ENCODE measurements at regions not wholly inside any gene's neighbourhood (a gene's known extent, or its start where the extent isn't known, plus 50 kb on each side); places are given as distances from the start of the nearest gene placed in this dataset.
"Not testable (repeated sequence)": the region's sequence is repeated elsewhere in the genome, so short reads cannot be mapped to it uniquely, and the experiment has no call there.

DNA sequence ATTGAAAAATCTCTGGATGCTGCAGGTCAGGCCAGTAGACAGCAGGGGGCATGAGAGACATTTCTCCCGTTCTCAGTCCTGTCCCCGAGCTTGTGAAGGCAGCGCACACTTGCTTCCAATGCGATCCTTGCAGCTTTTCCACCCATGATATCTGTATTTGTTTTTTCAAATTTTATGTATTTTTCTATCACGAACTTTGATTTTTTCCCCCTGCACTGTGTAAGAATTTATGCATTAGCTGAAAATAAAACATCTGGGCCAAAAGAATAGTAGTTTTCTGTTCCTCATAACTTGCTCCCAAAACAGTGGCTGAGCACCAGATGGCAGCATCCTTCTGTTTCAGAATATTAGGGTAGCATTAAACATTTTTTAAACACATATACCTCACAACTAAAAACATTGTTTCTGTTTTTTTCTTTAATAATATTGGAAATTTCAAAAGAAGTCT is 90.9 kb upstream of the PABPC3 start:
- H3F3A ChIP-seq (ENCODE audit: control insufficient read depth, insufficient read depth); H3K79me2 ChIP-seq (ENCODE audit: control insufficient read depth, low read length); H3K36me3 ChIP-seq (ENCODE audit: control insufficient read depth, low read length); H3K9me3 ChIP-seq (ENCODE audit: control insufficient read depth, insufficient read depth, low read length); H3K9me2 ChIP-seq (replicated peaks; ENCODE audit: control insufficient read depth, low read length); H3K4me2 ChIP-seq (ENCODE audit: low read length); H3K4me3 ChIP-seq (ENCODE audit: low read length); H3K27me3 ChIP-seq (ENCODE audit: control insufficient read depth, low read length); H3K27ac ChIP-seq (ENCODE audit: low read depth, low read length); H4K20me1 ChIP-seq (ENCODE audit: control insufficient read depth, insufficient read depth, low read depth, low read length); H3K4me1 ChIP-seq (ENCODE audit: control insufficient read depth, low read length): not testable (repeated sequence)
- TF ChIP-seq, protein P1, sequence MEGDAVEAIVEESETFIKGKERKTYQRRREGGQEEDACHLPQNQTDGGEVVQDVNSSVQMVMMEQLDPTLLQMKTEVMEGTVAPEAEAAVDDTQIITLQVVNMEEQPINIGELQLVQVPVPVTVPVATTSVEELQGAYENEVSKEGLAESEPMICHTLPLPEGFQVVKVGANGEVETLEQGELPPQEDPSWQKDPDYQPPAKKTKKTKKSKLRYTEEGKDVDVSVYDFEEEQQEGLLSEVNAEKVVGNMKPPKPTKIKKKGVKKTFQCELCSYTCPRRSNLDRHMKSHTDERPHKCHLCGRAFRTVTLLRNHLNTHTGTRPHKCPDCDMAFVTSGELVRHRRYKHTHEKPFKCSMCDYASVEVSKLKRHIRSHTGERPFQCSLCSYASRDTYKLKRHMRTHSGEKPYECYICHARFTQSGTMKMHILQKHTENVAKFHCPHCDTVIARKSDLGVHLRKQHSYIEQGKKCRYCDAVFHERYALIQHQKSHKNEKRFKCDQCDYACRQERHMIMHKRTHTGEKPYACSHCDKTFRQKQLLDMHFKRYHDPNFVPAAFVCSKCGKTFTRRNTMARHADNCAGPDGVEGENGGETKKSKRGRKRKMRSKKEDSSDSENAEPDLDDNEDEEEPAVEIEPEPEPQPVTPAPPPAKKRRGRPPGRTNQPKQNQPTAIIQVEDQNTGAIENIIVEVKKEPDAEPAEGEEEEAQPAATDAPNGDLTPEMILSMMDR (IDR thresholded peaks at IDR 0.05; ENCODE audit: low read depth, low read length, poor library complexity, severe bottlenecking), result peak; percentile 50

DNA sequence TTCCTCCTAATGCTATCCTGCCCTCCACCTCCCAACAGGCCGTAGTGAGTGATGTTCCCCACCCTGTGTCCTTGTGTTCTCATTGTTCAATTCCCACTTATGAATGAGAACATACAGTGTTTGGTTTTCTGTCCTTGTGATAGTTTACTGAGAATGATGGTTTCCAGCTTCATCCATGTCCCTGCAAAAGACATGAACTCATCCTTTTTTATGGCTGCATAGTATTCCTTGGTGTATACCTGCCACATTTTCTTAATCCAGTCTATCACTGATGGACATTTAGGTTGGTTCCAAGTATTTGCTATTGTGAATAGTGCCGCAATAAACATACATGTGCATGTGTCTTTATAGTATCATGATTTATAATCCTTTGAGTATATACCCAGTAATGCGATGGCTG is 88.5 kb upstream of the PABPC3 start:
- H3K9me2 ChIP-seq (replicated peaks; ENCODE audit: control insufficient read depth, low read length); H3K27me3 ChIP-seq (ENCODE audit: control insufficient read depth, low read length); H4K20me1 ChIP-seq (ENCODE audit: control insufficient read depth, insufficient read depth, low read depth, low read length); H3K27ac ChIP-seq (ENCODE audit: low read depth, low read length); H3F3A ChIP-seq (ENCODE audit: control insufficient read depth, insufficient read depth); H3K4me2 ChIP-seq (ENCODE audit: low read length); H3K4me1 ChIP-seq (ENCODE audit: control insufficient read depth, low read length); H3K36me3 ChIP-seq (ENCODE audit: control insufficient read depth, low read length); H3K79me2 ChIP-seq (ENCODE audit: control insufficient read depth, low read length); H3K4me3 ChIP-seq (ENCODE audit: low read length); H3K9me3 ChIP-seq (ENCODE audit: control insufficient read depth, insufficient read depth, low read length): not testable (repeated sequence)

DNA sequence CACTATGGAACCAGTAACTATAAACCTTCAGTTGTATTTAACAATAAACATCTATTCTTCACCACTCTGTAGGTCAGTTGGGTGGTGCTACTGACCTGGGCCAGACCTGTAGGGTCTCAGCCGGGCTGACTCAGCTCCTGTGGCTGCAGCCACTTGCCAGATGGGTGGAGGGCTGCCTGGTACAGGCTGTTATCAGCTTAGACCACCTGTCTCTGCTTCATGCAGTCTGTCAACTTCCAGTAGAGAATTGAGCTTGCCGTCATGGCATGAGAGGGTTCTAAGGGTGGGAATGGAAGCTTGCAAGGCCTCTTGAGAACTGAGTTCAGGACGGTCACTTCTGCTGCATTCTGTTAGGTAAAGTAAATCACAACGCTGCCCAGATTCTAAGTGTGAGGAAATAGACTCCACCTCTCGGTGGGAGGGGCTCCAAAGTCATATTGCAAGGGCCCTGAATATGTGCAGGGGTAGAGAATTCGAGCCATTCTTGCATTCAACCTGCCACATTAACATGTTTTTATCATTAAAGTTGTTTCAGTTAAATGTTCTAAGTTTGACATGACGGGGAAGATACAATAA is 81.5 kb upstream of the PABPC3 start:
- not testable (repeated sequence) for H3K27ac ChIP-seq (ENCODE audit: low read depth, low read length); H3K9me3 ChIP-seq (ENCODE audit: control insufficient read depth, insufficient read depth, low read length); H3F3A ChIP-seq (ENCODE audit: control insufficient read depth, insufficient read depth); H4K20me1 ChIP-seq (ENCODE audit: control insufficient read depth, insufficient read depth, low read depth, low read length); H3K79me2 ChIP-seq (ENCODE audit: control insufficient read depth, low read length); H3K4me3 ChIP-seq (ENCODE audit: low read length); H3K9me2 ChIP-seq (replicated peaks; ENCODE audit: control insufficient read depth, low read length); H3K36me3 ChIP-seq (ENCODE audit: control insufficient read depth, low read length); H3K4me2 ChIP-seq (ENCODE audit: low read length)
- Histone ChIP-seq H3K4me1 (ENCODE audit: control insufficient read depth, low read length) (peaks cover 11% of the 10 kb centered on the region), H3K27me3 (ENCODE audit: control insufficient read depth, low read length) (peaks cover 13% of the 10 kb centered on the region)

DNA sequence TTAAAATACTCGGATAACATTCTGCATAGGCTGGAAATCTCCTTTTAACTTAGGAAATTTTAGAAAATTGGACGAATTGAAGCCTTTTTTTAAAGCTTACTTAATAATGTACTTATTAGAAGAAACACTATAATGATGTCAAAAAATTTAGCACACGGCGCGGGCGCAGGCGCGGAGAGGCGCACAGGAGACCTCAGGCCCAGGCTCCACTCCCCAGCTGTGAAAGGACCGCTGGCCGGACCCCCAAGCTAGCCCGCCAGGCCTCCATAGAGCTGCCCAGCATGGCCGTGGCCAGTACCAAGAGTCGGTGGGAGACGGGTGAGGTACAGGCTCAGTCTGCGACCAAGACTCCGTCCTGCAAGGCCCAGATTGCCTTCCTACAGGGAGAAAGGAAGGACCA is 78.8 kb upstream of the PABPC3 start:
- not testable (repeated sequence) for H3K9me2 ChIP-seq (replicated peaks; ENCODE audit: control insufficient read depth, low read length); H3K36me3 ChIP-seq (ENCODE audit: control insufficient read depth, low read length); H3K79me2 ChIP-seq (ENCODE audit: control insufficient read depth, low read length); H3K9me3 ChIP-seq (ENCODE audit: control insufficient read depth, insufficient read depth, low read length); H3K27ac ChIP-seq (ENCODE audit: low read depth, low read length); H3F3A ChIP-seq (ENCODE audit: control insufficient read depth, insufficient read depth); H4K20me1 ChIP-seq (ENCODE audit: control insufficient read depth, insufficient read depth, low read depth, low read length)
- Histone ChIP-seq H3K27me3 (ENCODE audit: control insufficient read depth, low read length) (peaks cover 16% of the 10 kb centered on the region), H3K4me3 (ENCODE audit: low read length) (peak overlapping the region; percentile 66; the same call in 1 of the 2 replicates), H3K4me1 (ENCODE audit: control insufficient read depth, low read length) (peaks cover 11% of the 10 kb centered on the region), H3K4me2 (ENCODE audit: low read length) (peak overlapping the region; percentile 68)

DNA sequence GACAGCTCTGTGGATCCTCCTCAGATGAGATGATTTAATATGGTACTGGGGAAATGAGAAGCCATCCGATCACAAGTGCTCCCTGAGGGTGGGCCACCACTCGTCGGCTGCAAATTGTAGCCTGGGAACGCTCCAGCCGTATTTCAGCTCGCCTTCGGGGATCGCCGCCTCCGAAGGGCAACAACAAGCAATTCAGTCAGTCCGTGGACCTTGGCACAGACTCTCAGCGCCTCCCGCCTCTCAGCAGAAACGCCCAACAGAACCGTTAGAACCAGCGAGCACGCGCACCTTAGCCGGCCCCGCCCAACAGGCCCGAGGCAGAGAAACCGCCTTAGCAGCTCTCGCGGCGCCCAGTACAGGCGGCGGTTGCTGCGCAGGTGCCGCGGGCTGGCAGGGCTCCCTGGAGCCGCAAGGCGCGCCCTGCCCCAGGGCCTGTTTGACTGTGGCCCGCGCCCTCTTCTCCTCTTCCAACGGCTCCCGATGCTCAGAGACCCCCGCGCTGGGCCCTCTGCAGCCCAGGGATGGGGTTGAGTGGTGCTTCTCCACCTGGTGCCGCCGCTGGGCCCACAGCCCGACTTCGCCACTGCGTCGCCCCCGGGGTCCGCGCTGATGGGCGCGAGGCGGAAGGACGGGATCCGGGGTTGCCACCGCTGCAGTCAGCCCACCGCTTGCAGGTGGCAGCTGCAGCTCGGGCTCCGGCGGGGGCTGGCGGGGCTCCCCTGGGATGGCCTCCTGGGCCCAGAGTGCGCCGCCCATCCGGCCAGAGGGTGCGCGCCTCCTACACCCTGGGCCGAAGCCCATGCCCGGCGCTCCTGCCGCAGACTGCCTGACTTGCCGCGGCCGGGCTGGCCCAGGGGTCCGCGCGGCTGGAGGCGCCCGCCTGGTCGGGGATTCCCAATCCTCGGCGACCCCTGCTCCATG is 77.9 kb upstream of the PABPC3 start:
- peaks cover 16% of the 10 kb centered on the region for H3K27me3 ChIP-seq (ENCODE audit: control insufficient read depth, low read length)
- not testable (repeated sequence) for H3K9me3 ChIP-seq (ENCODE audit: control insufficient read depth, insufficient read depth, low read length); H3F3A ChIP-seq (ENCODE audit: control insufficient read depth, insufficient read depth); H3K79me2 ChIP-seq (ENCODE audit: control insufficient read depth, low read length); H3K9me2 ChIP-seq (replicated peaks; ENCODE audit: control insufficient read depth, low read length); H4K20me1 ChIP-seq (ENCODE audit: control insufficient read depth, insufficient read depth, low read depth, low read length); H3K27ac ChIP-seq (ENCODE audit: low read depth, low read length); H3K36me3 ChIP-seq (ENCODE audit: control insufficient read depth, low read length)
- H3K4me3 ChIP-seq (ENCODE audit: low read length), result peak overlapping the region; percentile 66
- peak overlapping the region; percentile 68 for H3K4me2 ChIP-seq (ENCODE audit: low read length)
- H3K4me1 ChIP-seq (ENCODE audit: control insufficient read depth, low read length), result peaks cover 11% of the 10 kb centered on the region

Measured in DOHH2 (cell line).